ENCODE measurements at regions not wholly inside any gene's neighbourhood (a gene's known extent, or its start where the extent isn't known, plus 50 kb on each side); places are given as distances from the start of the nearest gene placed in this dataset.

- no peak for DNase-seq (ENCODE audit: low read depth)
Observed at GRCh38 chr6:105494688-105495087, 91.8 kb upstream of the PREP start.

- no peak for DNase-seq (ENCODE audit: low read depth)
Observed at GRCh38 chr6:105493736-105494135, 90.9 kb upstream of the PREP start.

DNA sequence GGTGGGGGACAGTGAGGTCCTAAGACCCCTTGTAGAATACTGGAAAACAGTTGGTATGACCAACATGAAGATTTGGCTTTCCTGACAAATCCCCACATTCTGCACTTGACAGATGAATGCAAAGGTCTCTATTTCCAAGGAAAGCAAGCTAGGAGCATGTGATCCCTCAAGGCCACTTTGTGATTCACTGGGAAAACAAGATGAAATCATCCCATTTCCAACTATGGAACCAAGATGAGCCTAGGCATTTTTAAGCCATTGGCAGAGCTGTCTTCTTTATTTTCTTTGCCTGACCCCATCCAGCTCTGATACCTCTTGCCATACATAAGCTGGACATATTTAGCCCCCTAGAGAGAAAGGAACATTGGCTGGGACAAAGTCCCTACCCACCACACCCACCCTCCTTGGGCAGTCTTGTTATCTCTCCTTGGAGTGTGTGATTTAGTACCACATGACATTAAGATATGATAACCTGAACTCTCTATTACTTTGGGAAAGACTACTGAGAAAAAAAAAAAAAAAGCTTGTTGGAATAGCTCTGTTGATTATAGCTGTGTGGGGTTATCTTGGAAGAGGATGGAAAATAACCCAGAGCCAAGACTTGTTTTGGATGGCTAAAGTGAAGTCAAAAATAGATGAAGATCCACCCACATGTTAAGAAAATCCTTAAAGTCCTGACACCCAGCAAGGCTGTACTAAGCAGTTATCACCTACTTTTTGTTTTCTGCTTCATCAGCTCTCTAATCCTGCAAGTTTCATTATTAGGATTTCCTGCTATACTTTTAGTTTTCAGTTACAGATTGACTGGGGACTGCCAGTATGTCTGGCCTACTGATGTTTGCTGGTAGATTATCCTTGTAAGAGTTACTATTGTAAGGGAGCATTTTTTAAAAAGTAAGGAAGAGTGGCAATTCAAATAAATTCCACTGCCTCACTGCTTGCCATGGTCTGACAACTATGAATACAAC is 90.1 kb upstream of the PREP start:
- DNase-seq (ENCODE audit: low read depth): peak; percentile 49

DNA sequence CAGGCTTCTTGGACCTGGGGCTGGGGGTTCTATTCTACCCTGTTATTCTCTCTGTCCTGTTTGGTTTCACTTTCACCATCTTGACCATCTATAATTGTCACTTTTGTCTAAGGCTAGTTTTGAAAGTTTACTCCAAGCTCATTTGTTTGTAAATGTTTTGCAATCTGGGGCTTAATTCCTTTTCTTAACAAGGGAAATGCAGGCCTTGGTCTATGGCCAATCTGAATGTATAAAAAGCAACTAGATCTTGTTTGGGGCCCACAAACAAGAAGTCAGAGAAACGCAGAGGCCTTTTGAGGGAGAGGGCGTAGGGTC is 86.3 kb upstream of the PREP start:
- no peak for DNase-seq (ENCODE audit: low read depth)

DNA sequence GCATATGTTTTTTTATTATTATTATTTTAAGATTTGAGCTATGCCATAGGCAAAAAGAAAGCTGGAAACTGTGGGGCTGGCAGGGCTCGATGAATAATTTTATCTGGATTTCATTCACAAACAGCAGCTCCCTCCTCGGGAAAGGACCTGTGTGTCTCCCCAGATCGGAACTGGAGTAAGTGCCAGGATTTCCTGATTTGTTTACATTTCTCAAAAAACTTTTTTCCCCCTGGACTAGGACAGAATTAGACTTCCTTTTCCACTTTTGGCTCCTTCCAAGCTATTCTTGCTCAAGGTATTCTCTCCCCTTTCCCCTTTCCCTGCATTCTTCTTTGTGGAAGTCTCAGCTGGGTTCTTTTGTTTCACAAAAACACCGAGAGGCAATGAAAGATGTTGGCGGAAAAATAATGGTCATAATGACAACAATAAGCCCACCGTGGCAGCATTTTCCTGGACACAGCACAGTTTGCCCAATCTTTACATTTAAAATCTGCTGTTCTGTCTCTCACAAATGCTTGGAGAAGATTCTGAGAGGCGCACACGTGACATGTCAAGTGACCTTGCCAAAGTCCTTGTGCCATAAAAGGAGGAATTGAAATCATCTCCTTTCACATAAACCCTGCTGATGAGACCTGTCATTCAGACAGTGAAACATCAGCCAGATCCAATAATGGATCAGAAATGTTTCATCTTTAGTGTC is 85.8 kb upstream of the PREP start:
- DNase-seq (ENCODE audit: low read depth): no peak

DNA sequence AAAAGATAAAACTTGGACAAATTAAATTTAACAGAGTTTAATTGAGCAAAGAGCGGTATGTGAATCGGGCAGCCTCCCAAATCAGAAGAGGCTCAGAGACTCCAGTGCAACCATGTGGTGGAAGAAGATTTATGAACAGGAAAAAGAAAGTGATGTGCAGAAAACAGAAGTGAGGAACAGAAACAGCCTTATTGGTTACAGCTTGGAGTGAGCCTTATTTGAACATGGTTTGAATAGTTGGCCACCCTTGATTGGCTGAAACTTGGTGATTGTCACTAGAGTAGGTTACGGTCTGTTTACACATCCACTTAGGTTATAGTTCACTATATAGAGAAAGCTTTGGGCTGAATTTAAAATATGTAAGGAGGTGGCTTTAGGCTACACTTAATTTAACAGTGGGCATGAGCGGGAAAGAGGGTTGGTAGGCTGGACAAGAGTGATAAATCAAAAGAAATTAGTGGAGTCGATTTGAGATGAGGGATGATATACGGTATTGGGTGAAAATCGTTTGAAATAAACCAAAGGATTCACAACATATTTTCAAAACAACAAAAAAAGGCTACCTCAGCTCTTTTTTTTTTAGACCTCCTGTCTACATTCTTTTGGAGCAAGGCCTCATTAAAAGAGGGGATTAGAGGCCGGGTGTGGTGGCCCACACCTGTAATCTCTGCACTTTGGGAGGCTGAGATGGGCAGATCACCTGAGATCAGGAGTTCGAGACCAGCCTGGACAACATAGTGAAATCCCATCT is 84.3 kb upstream of the PREP start:
- no peak for DNase-seq (ENCODE audit: low read depth)

- DNase-seq (ENCODE audit: low read depth): no peak
Observed at GRCh38 chr6:105485456-105485855, 82.6 kb upstream of the PREP start.

- peak; percentile 30 for DNase-seq (ENCODE audit: low read depth)
Observed at GRCh38 chr6:105484238-105485161, 81.6 kb upstream of the PREP start.

GRCh38 chr6:105483492-105483891 is 80.6 kb upstream of the PREP start:
- DNase-seq (ENCODE audit: low read depth): peak; percentile 19

DNA sequence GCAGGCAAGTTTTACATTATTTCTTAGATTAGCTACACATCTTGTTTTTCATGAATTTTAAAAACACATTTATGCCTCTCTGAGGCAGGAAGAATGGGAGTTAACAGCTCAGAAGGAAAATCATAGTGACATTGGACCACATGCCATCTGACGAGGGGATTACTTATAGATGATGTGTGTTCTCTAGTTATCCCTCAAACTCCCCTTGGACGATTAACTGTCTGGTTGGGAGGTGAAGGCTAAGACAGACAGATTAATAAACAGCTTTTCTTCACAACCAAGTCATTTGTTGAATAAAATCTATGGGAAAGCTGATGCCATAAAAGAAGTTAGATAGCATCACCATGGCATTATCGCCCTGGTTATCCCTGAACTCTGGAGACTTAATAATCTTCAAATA is 80.0 kb upstream of the PREP start:
- DNase-seq (ENCODE audit: low read depth): no peak

- no peak for DNase-seq (ENCODE audit: low read depth)
Observed at GRCh38 chr6:105482227-105482844, 79.5 kb upstream of the PREP start.

DNA sequence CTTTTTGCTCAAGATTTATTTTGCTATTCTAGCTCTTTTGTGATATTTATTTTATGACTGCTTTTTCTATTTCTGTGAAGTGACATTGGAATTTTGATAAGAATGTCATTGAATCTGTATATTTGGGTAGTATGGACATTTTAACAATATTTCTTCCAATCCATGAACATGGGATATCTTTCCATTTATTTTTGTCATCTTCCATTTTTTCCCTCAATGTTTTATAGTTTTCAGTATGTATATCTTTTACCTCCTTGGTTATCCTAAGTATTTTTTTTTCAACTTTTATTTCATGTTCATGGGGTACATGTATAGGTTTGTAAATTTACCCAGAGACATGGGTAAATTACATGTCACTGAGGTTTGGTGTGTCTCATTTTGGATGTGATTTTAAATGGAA is 74.1 kb upstream of the PREP start:
- DNase-seq (ENCODE audit: low read depth): no peak

- peak; percentile 35 for DNase-seq (ENCODE audit: low read depth)
Observed at GRCh38 chr6:105474234-105474633, 71.4 kb upstream of the PREP start.

DNA sequence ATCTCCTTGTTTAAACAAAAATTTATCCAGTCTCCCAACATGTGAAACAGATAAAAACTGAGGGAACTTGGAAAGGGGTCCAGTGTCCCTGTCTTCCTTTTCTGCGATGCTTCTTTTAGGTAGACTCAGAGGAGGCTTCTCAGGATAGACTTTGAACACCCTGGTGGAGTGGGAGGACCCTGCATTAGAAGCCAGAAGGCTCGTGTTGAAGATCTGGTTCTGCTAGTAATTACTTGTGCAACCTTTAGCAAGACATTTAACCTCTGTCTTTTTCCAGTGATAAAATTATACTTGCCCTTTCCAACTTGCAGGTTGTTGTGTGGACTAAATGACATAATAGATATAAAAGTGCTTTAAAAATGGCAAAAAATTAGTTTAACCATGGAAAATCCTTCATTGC is 67.1 kb upstream of the PREP start:
- DNase-seq (ENCODE audit: low read depth): no peak

DNA sequence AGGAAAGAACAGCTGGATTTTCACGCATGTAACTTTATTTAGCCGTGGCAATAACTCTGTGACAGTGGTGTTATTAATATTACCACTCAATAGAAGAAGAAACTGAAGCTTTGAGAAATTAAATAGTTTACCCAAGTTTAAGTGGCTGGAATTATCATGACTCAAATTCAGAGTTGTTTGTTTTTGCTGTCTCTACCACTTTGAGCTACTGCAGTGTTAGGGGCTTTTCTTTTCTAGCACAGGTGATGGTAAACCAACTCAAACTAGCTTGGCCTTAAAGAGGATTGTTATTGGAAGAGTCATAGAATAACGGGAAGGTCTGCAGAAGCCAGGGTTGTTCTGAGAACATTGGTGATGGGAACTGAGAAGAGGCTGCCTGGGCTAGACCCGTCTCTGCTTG is 66.0 kb upstream of the PREP start:
- no peak for DNase-seq (ENCODE audit: low read depth)

- DNase-seq (ENCODE audit: low read depth): no peak
Observed at GRCh38 chr6:105460860-105461259, 58.0 kb upstream of the PREP start.

DNA sequence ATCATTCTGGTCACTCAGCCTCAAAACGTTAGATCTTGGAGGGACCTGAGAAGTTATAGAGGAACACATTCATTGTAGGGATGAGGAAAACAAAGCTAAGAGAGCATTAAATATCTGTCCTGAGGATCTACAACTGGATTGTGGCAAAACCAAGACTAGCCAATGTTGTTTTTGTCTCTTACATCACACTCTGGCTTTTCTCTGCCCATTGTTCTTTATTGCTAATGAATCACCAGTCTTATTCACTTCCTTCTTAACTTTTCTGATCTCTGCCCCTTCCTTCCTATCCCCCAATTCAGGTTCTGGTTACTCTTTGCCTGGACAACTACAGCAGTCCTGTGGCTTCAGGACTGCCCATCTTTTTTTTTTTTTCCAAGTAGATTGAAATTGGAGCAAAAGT is 57.0 kb upstream of the PREP start:
- peak; percentile 35 for DNase-seq (ENCODE audit: low read depth)

GRCh38 chr6:105459049-105459448 is 56.2 kb upstream of the PREP start:
- no peak for DNase-seq (ENCODE audit: low read depth)

DNA sequence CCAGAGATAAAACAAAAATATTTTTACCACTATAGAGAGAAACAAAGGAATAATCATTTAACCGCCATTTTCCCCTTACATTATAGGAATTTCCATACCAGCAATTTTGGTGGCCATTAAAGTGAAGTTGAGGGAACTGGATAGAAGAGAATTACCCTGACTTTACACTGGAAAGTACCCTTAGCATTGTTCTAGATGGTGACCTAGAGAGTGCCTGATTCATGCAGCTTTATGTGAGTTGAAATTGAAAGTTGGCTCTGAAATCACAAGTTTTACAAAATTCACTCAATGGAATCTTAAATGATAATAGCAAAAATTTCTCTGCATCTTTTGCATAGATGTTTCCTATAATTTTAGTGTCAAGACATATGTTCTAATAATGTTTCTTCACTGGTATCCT is 55.7 kb upstream of the PREP start:
- no peak for DNase-seq (ENCODE audit: low read depth)

- DNase-seq (ENCODE audit: low read depth): no peak
Observed at GRCh38 chr6:105458084-105458483, 55.2 kb upstream of the PREP start.

DNA sequence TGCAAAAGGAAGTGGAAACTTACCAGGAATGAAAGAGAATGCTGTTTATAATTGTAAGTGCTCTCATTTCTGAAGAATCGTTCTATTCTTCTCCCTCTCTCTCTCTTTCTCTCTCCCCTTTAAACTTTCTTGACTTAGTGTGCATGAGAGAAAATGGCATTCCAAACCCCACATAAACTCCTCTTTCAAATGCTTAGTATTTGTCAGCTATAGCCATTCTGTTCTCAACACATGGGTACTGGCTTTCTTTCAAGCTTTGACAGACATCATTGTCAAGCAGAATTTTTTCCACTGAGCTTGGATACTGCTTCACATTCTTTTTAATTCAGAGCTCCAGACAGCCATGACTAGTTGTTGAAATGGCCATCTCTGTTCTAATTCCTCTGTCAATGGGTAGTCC is 51.1 kb upstream of the PREP start:
- DNase-seq (ENCODE audit: low read depth): no peak
